Dendritic cell treated with granulocyte-macrophage colony-stimulating factor and Interleukin-4, amounts not matched to agents 40 ng/mL and 50 ng/mL, for 4 days (primary cell): ENCODE measurements at regions not wholly inside any gene's neighbourhood (a gene's known extent, or its start where the extent isn't known, plus 50 kb on each side); places are given as distances from the start of the nearest gene placed in this dataset.
"Not testable (repeated sequence)": the region's sequence is repeated elsewhere in the genome, so short reads cannot be mapped to it uniquely, and the experiment has no call there.

ENCODE experiments used
- H3K27ac Mint-ChIP-seq: one replicate; pipeline ENCODE4 v1.8.0; 2022; ENCODE audit warnings: mild to moderate bottlenecking, mixed read lengths
- H3K27me3 Mint-ChIP-seq: one replicate; pipeline ENCODE4 v1.8.0; 2022; ENCODE audit warnings: mild to moderate bottlenecking, mixed read lengths
- H3K36me3 Mint-ChIP-seq: one replicate; pipeline ENCODE4 v1.8.0; 2022; ENCODE audit warnings: low read depth, mixed read lengths
- H3K4me1 Mint-ChIP-seq: one replicate; pipeline ENCODE4 v1.8.0; 2022; ENCODE audit warnings: low read depth, mixed read lengths
- H3K4me3 Mint-ChIP-seq: one replicate; pipeline ENCODE4 v1.8.0; 2022; ENCODE audit warnings: mild to moderate bottlenecking, moderate library complexity, mixed read lengths
- H3K9me3 Mint-ChIP-seq: one replicate; pipeline ENCODE4 v1.8.0; 2022; ENCODE audit warnings: mixed read lengths
- intact Hi-C: fragments of 100-400 bp; cut with micrococcal nuclease; formaldehyde crosslinking; loops from one replicate; pipeline ENCODE4 v1.15.0; 2022

- intact Hi-C loops, H3K27me3 Mint-ChIP-seq, H3K4me3 Mint-ChIP-seq, H3K9me3 Mint-ChIP-seq, H3K36me3 Mint-ChIP-seq, H3K27ac Mint-ChIP-seq, H3K4me1 Mint-ChIP-seq: not testable (repeated sequence)
These were observed 1544.1 kb downstream of the SLITRK5 start for GRCh38 chr13:89215319-89215718.

- Mint-ChIP-seq H3K36me3 (no peaks in the 10 kb centered on the region), H3K9me3 (peaks cover 15% of the 10 kb centered on the region), H3K4me3 (no peak overlapping the region)
These were observed 1546.6 kb downstream of the SLITRK5 start for GRCh38 chr13:89217813-89218212.

GRCh38 chr13:89221557-89222158 lies 1550.5 kb downstream of the SLITRK5 start:
- H3K9me3 Mint-ChIP-seq: peaks cover 18% of the 10 kb centered on the region
- H3K36me3 Mint-ChIP-seq: no peaks in the 10 kb centered on the region
- intact Hi-C loops: no loop called here
- H3K4me1 Mint-ChIP-seq: no peaks in the 10 kb centered on the region
- H3K4me3 Mint-ChIP-seq: no peak overlapping the region
- no peak overlapping the region for H3K27ac Mint-ChIP-seq
- H3K27me3 Mint-ChIP-seq: no peaks in the 10 kb centered on the region

More at GRCh38 chr13:89217813-89218212, 1546.6 kb downstream of the SLITRK5 start:
- no peak overlapping the region for H3K27ac Mint-ChIP-seq
- intact Hi-C loops: no loop called here
- no peaks in the 10 kb centered on the region for H3K4me1 Mint-ChIP-seq
- H3K27me3 Mint-ChIP-seq: no peaks in the 10 kb centered on the region

- intact Hi-C loops: no loop called here
- Mint-ChIP-seq H3K36me3 (no peaks in the 10 kb centered on the region), H3K4me1 (no peaks in the 10 kb centered on the region), H3K9me3 (peaks cover 29% of the 10 kb centered on the region), H3K27ac (no peak overlapping the region), H3K27me3 (no peaks in the 10 kb centered on the region), H3K4me3 (no peak overlapping the region)
These were observed 1556.2 kb downstream of the SLITRK5 start for GRCh38 chr13:89227356-89227755.

GRCh38 chr13:89238496-89238895 lies 1567.3 kb downstream of the SLITRK5 start:
- H3K4me3 Mint-ChIP-seq: no peak overlapping the region
- peaks cover 26% of the 10 kb centered on the region for H3K9me3 Mint-ChIP-seq
- H3K27me3 Mint-ChIP-seq: no peaks in the 10 kb centered on the region
- no peak overlapping the region for H3K27ac Mint-ChIP-seq
- intact Hi-C loops: no loop called here
- H3K4me1 Mint-ChIP-seq: no peaks in the 10 kb centered on the region
- H3K36me3 Mint-ChIP-seq: no peaks in the 10 kb centered on the region

GRCh38 chr13:89239361-89240127 lies 1568.4 kb downstream of the SLITRK5 start:
- intact Hi-C loops: no loop called here
- H3K27me3 Mint-ChIP-seq: no peaks in the 10 kb centered on the region
- H3K4me3 Mint-ChIP-seq: no peak overlapping the region
- H3K9me3 Mint-ChIP-seq: peaks cover 36% of the 10 kb centered on the region
- no peaks in the 10 kb centered on the region for H3K4me1 Mint-ChIP-seq
- no peak overlapping the region for H3K27ac Mint-ChIP-seq
- H3K36me3 Mint-ChIP-seq: no peaks in the 10 kb centered on the region

- intact Hi-C loops: no loop called here
- Mint-ChIP-seq H3K9me3 (peaks cover 42% of the 10 kb centered on the region), H3K4me1 (no peaks in the 10 kb centered on the region), H3K27ac (no peak overlapping the region), H3K36me3 (no peaks in the 10 kb centered on the region), H3K4me3 (no peak overlapping the region), H3K27me3 (no peaks in the 10 kb centered on the region)
These were observed 1584.8 kb downstream of the SLITRK5 start for GRCh38 chr13:89255844-89256406.

- Mint-ChIP-seq H3K27ac (no peak overlapping the region), H3K4me3 (no peak overlapping the region), H3K9me3 (peaks cover 20% of the 10 kb centered on the region), H3K27me3 (no peaks in the 10 kb centered on the region), H3K36me3 (no peaks in the 10 kb centered on the region), H3K4me1 (no peaks in the 10 kb centered on the region)
- intact Hi-C loops: no loop called here
These were observed 1596.6 kb downstream of the SLITRK5 start for GRCh38 chr13:89267734-89268133.

GRCh38 chr13:89269737-89270136 lies 1598.6 kb downstream of the SLITRK5 start:
- Mint-ChIP-seq H3K36me3 (no peaks in the 10 kb centered on the region), H3K9me3 (peaks cover 14% of the 10 kb centered on the region), H3K27me3 (no peaks in the 10 kb centered on the region), H3K4me1 (no peaks in the 10 kb centered on the region), H3K27ac (no peak overlapping the region), H3K4me3 (no peak overlapping the region)
- intact Hi-C loops: no loop called here

GRCh38 chr13:89270736-89271135 lies 1599.6 kb downstream of the SLITRK5 start:
- H3K27me3 Mint-ChIP-seq: no peaks in the 10 kb centered on the region
- intact Hi-C loops: no loop called here
- no peaks in the 10 kb centered on the region for H3K4me1 Mint-ChIP-seq
- peaks cover 14% of the 10 kb centered on the region for H3K9me3 Mint-ChIP-seq
- H3K27ac Mint-ChIP-seq: no peak overlapping the region
- H3K36me3 Mint-ChIP-seq: no peaks in the 10 kb centered on the region
- no peak overlapping the region for H3K4me3 Mint-ChIP-seq

- H3K36me3 Mint-ChIP-seq: no peaks in the 10 kb centered on the region
- no peaks in the 10 kb centered on the region for H3K27me3 Mint-ChIP-seq
- no peaks in the 10 kb centered on the region for H3K4me1 Mint-ChIP-seq
- H3K4me3 Mint-ChIP-seq: no peak overlapping the region
- no peak overlapping the region for H3K27ac Mint-ChIP-seq
- intact Hi-C loops: no loop called here
- peaks cover 33% of the 10 kb centered on the region for H3K9me3 Mint-ChIP-seq
These were observed 1608.2 kb downstream of the SLITRK5 start for GRCh38 chr13:89279374-89279773.

- no peaks in the 10 kb centered on the region for H3K4me1 Mint-ChIP-seq
- no peaks in the 10 kb centered on the region for H3K36me3 Mint-ChIP-seq
- H3K27ac Mint-ChIP-seq: no peak overlapping the region
- no peak overlapping the region for H3K4me3 Mint-ChIP-seq
- H3K9me3 Mint-ChIP-seq: peaks cover 33% of the 10 kb centered on the region
- intact Hi-C loops: no loop called here
- no peaks in the 10 kb centered on the region for H3K27me3 Mint-ChIP-seq
These were observed 1610.2 kb downstream of the SLITRK5 start for GRCh38 chr13:89281331-89281730.

- Mint-ChIP-seq H3K36me3 (no peaks in the 10 kb centered on the region), H3K4me1 (no peaks in the 10 kb centered on the region), H3K27ac (no peak overlapping the region), H3K4me3 (no peak overlapping the region), H3K9me3 (peaks cover 42% of the 10 kb centered on the region), H3K27me3 (no peaks in the 10 kb centered on the region)
- intact Hi-C loops: no loop called here
These were observed 1611.1 kb downstream of the SLITRK5 start for GRCh38 chr13:89282241-89282640.

GRCh38 chr13:89287381-89287780 lies 1616.2 kb downstream of the SLITRK5 start:
- no peak overlapping the region for H3K27ac Mint-ChIP-seq
- peaks cover 36% of the 10 kb centered on the region for H3K9me3 Mint-ChIP-seq
- no peaks in the 10 kb centered on the region for H3K27me3 Mint-ChIP-seq
- H3K4me3 Mint-ChIP-seq: no peak overlapping the region
- no peaks in the 10 kb centered on the region for H3K36me3 Mint-ChIP-seq
- intact Hi-C loops: no loop called here
- no peaks in the 10 kb centered on the region for H3K4me1 Mint-ChIP-seq
